Vagina (tissue), 2 donors: ENCODE measurements at regions not wholly inside any gene's neighbourhood (a gene's known extent, or its start where the extent isn't known, plus 50 kb on each side); places are given as distances from the start of the nearest gene placed in this dataset.

Experiments used
- DNase-seq, 2 donors: peaks; one replicate each; pipeline ENCODE4 v3.0.0-alpha.2; 2017; ENCODE audit errors: extremely low spot score in 2 of 2
- H3K27ac ChIP-seq: fragments of 200-600 bp; sonication (generic); one replicate; pipeline ENCODE4 v1.5.1; 2019
- H3K27me3 ChIP-seq: fragments of 200-600 bp; sonication (generic); one replicate; pipeline ENCODE4 v1.5.1; 2019
- H3K36me3 ChIP-seq, 2 donors: fragments of 200-600 bp; sonication (generic); one replicate each; pipeline ENCODE4 v1.5.1; 2017 to 2019
- H3K4me1 ChIP-seq: fragments of 200-600 bp; sonication (generic); one replicate; pipeline ENCODE4 v1.5.1; 2019
- H3K4me3 ChIP-seq, 2 donors: fragments of 200-600 bp; sonication (generic); 1 replicate in 1 of 2; 2 replicates in 1 of 2; pipeline ENCODE4 v1.5.1; 2016 to 2019
- H3K9me3 ChIP-seq: fragments of 200-600 bp; sonication (generic); one replicate; pipeline ENCODE4 v1.5.1; 2019
- POLR2A ChIP-seq, 2 donors: fragments of 450-650 bp; IDR thresholded peaks; one replicate each; pipeline ENCODE4 v1.6.1; 2017; ENCODE audit warnings: antibody characterized with exemption in 2 of 2, mild to moderate bottlenecking in 2 of 2, moderate library complexity in 2 of 2
- POLR2AphosphoS5 ChIP-seq, 2 donors: sonication (generic); formaldehyde crosslinking; IDR thresholded peaks; one replicate each; pipeline ENCODE4 v1.9.0; 2017; ENCODE audit warnings: antibody characterized with exemption in 2 of 2, mild to moderate bottlenecking in 2 of 2, low read depth in 1 of 2; ENCODE audit not compliant: insufficient read depth in 1 of 2
- intact Hi-C: fragments of 100-400 bp; cut with DNase I; formaldehyde crosslinking; loops from one replicate; pipeline ENCODE4 v1.15.1; 2023
- TF ChIP-seq, protein P1 (sequence below), 3 experiments: fragments of 450-650 bp in 2 of 3; fragments of 200-600 bp in 1 of 3; sonication (generic) in 1 of 3; IDR thresholded peaks; one replicate each; pipeline ENCODE4 v1.5.1; 2017 to 2019; ENCODE audit warnings: antibody characterized with exemption in 3 of 3, mild to moderate bottlenecking in 2 of 3, moderate library complexity in 2 of 3

DNA sequence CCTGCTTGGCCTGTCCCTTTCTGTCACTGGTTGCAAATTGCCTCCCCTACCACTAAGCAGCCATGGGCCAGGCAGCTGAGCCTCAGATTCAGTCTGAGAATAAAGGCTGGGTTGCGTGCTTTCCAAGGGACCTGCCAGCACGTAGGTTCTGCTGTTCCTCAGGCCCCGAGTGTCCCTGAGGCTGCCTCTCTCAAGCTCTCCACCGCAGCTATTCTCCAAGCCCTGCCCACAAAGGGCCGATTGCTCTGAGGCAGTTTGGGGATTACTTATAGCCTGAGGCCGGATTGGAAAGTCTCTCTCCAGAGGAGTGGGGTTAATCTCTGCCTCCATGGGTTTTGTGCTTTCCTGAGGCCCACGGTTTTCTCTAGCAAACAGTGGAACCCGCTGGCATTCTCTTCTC lies 590.7 kb downstream of the BCOR start:
- intact Hi-C loops: no loop called here
- DNase-seq: no peak
- Histone ChIP-seq H3K4me1 (no peaks in the 10 kb centered on the region), H3K36me3 (no peaks in the 10 kb centered on the region), H3K27ac (no peak overlapping the region), H3K27me3 (no peaks in the 10 kb centered on the region), H3K9me3 (peaks cover 12% of the 10 kb centered on the region), H3K4me3 (no peak overlapping the region)
- TF ChIP-seq, protein P1, sequence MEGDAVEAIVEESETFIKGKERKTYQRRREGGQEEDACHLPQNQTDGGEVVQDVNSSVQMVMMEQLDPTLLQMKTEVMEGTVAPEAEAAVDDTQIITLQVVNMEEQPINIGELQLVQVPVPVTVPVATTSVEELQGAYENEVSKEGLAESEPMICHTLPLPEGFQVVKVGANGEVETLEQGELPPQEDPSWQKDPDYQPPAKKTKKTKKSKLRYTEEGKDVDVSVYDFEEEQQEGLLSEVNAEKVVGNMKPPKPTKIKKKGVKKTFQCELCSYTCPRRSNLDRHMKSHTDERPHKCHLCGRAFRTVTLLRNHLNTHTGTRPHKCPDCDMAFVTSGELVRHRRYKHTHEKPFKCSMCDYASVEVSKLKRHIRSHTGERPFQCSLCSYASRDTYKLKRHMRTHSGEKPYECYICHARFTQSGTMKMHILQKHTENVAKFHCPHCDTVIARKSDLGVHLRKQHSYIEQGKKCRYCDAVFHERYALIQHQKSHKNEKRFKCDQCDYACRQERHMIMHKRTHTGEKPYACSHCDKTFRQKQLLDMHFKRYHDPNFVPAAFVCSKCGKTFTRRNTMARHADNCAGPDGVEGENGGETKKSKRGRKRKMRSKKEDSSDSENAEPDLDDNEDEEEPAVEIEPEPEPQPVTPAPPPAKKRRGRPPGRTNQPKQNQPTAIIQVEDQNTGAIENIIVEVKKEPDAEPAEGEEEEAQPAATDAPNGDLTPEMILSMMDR (IDR thresholded peaks at IDR 0.05): no peak
- no peak for TF ChIP-seq POLR2A (IDR thresholded peaks at IDR 0.05)
- no peak for TF ChIP-seq POLR2AphosphoS5 (IDR thresholded peaks at IDR 0.05; ENCODE audit: insufficient read depth in 1 of 2, low read depth in 1 of 2)

DNA sequence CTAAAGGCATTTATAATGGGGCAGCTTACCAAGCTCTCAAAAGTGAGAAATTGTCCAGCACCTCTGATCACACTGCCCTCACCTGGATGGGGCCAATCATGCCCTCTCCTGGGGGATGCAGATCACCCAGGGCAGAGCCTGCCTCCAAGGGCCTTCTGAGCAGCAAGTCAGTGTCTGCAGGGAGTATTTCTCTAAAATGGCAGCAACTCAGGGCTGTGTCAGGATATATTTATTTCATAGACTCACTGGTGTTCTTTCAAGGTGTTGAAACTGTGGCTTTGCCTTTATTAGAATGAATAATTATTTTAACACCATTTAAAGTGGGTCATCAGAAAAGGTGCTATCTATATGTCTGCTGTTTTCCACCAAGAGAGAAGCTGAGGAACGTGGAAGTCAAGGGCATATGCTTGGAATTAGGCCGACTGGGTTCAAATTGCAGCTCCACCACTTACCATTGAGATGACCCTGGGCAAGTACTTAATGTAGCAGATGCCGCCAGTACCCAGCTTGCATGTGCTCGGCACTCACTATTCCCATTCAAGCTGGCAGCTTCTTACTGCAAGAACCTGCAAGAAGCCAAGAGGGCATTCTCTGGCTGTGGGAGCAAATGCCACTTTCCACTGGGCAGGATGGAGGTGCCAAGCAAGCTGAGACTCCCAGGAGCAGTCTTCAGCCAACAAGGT lies 590.0 kb downstream of the BCOR start:
- H3K9me3 ChIP-seq: peaks cover 12% of the 10 kb centered on the region
- TF ChIP-seq, protein P1 (IDR thresholded peaks at IDR 0.05): no peak
- no peak for TF ChIP-seq POLR2AphosphoS5 (IDR thresholded peaks at IDR 0.05; ENCODE audit: insufficient read depth in 1 of 2, low read depth in 1 of 2)
- TF ChIP-seq POLR2A (IDR thresholded peaks at IDR 0.05): no peak
- H3K36me3 ChIP-seq: no peaks in the 10 kb centered on the region
- no peak overlapping the region for H3K27ac ChIP-seq
- no peaks in the 10 kb centered on the region for H3K4me1 ChIP-seq
- H3K4me3 ChIP-seq: no peak overlapping the region
- DNase-seq: no peak
- intact Hi-C loops: no loop called here
- no peaks in the 10 kb centered on the region for H3K27me3 ChIP-seq

- TF ChIP-seq POLR2AphosphoS5 (IDR thresholded peaks at IDR 0.05; ENCODE audit: insufficient read depth in 1 of 2, low read depth in 1 of 2) (no peak), POLR2A (IDR thresholded peaks at IDR 0.05) (no peak)
- TF ChIP-seq, protein P1 (IDR thresholded peaks at IDR 0.05): no peak
- Histone ChIP-seq H3K36me3 (no peaks in the 10 kb centered on the region), H3K27me3 (no peaks in the 10 kb centered on the region), H3K4me1 (no peaks in the 10 kb centered on the region), H3K27ac (no peak overlapping the region), H3K9me3 (peaks cover 12% of the 10 kb centered on the region), H3K4me3 (no peak overlapping the region)
- DNase-seq: no peak
- intact Hi-C loops: no loop called here
These were observed 589.5 kb downstream of the BCOR start for GRCh38 chrX:39508300-39508692.

DNA sequence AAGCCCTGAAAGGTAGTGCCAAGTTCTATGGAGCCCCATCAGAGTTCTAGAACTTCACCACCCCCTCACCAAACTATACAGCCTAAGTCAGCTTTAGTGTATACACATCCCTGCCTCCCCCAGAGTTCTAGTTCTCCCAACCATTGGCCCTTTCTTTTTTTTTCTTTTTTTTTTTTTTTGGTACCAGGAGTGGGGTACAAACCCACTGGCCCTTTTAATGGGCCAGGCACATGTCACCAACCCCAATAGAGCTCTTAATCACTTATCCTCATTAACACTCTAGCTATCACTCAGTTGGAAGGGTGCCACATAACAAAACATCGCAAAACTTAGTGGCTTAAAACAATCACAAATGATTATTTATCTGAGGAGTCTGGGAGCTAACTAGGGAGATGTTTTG lies 588.6 kb downstream of the BCOR start:
- DNase-seq: no peak
- Histone ChIP-seq H3K27ac (no peak overlapping the region), H3K27me3 (no peaks in the 10 kb centered on the region), H3K36me3 (no peaks in the 10 kb centered on the region), H3K4me1 (no peaks in the 10 kb centered on the region), H3K4me3 (no peak overlapping the region), H3K9me3 (peaks cover 12% of the 10 kb centered on the region)
- intact Hi-C loops: no loop called here
- TF ChIP-seq, protein P1 (IDR thresholded peaks at IDR 0.05): no peak
- TF ChIP-seq POLR2A (IDR thresholded peaks at IDR 0.05) (no peak), POLR2AphosphoS5 (IDR thresholded peaks at IDR 0.05; ENCODE audit: insufficient read depth in 1 of 2, low read depth in 1 of 2) (no peak)

- no peak for DNase-seq
- no peaks in the 10 kb centered on the region for H3K36me3 ChIP-seq
- H3K4me3 ChIP-seq: no peak overlapping the region
- no peaks in the 10 kb centered on the region for H3K27me3 ChIP-seq
- TF ChIP-seq POLR2A (IDR thresholded peaks at IDR 0.05) (no peak), POLR2AphosphoS5 (IDR thresholded peaks at IDR 0.05; ENCODE audit: insufficient read depth in 1 of 2, low read depth in 1 of 2) (no peak)
- TF ChIP-seq, protein P1 (IDR thresholded peaks at IDR 0.05): no peak
- H3K27ac ChIP-seq: no peak overlapping the region
- H3K4me1 ChIP-seq: no peaks in the 10 kb centered on the region
- H3K9me3 ChIP-seq: peaks cover 12% of the 10 kb centered on the region
- intact Hi-C loops: no loop called here
These were observed 583.9 kb downstream of the BCOR start for GRCh38 chrX:39513836-39514235.
